K562 (cell line): ENCODE measurements at regions not wholly inside any gene's neighbourhood (a gene's known extent, or its start where the extent isn't known, plus 50 kb on each side); places are given as distances from the start of the nearest gene placed in this dataset.
"Not testable (repeated sequence)": the region's sequence is repeated elsewhere in the genome, so short reads cannot be mapped to it uniquely, and the experiment has no call there.

Experiments used
- BRCA1 ChIP-seq, 2 experiments: fragments of 450-650 bp in 1 of 2; sonication (generic) in 1 of 2; formaldehyde crosslinking in 1 of 2; IDR thresholded peaks; 2 replicates each; pipeline versions ENCODE4 v1.5.0 to v1.6.1; 2017 to 2020; ENCODE audit warnings: mild to moderate bottlenecking in 1 of 2, missing genetic modification reagents in 1 of 2
- MCM2 ChIP-seq: fragments of 450-650 bp; IDR thresholded peaks from 2 replicates; pipeline ENCODE4 v1.6.1; 2017; ENCODE audit warnings: low read depth, mild to moderate bottlenecking
- MCM7 ChIP-seq, 2 experiments: fragments of 450-650 bp; IDR thresholded peaks; 2 replicates each; pipeline ENCODE4 v1.6.1; 2016 to 2018
- PHF8 ChIP-seq: fragments of 200-600 bp; sonication (generic); IDR thresholded peaks from 2 replicates; pipeline ENCODE4 v1.6.1; 2012; ENCODE audit warnings: mixed run types, mild to moderate bottlenecking, inconsistent platforms, low read length, moderate library complexity, borderline replicate concordance
- POLR2AphosphoS5 ChIP-seq: IDR thresholded peaks from 2 replicates; pipeline ENCODE4 v1.6.1; 2011; ENCODE audit warnings: mild to moderate bottlenecking, low read depth, low read length, moderate library complexity; ENCODE audit not compliant: control insufficient read depth, insufficient read depth
- ZBTB26 ChIP-seq: fragments of 450-650 bp; formaldehyde crosslinking; IDR thresholded peaks from 2 replicates; pipeline ENCODE4 v1.4.0; 2022; ENCODE audit warnings: missing genetic modification characterization
- ZHX1 ChIP-seq: fragments of 150-350 bp; conservative IDR thresholded peaks from 2 replicates; pipeline ENCODE4 v1.6.1; 2014; ENCODE audit warnings: low read length

GRCh38 chr9:74090921-74091320 lies 406.2 kb upstream of the RORB start:
- TF ChIP-seq MCM2; POLR2AphosphoS5; ZHX1; MCM7 (IDR thresholded peaks at IDR 0.05); ZBTB26 (CRISPR knock-in tag); BRCA1 (IDR thresholded peaks at IDR 0.05); BRCA1 (CRISPR knock-in tag; IDR thresholded peaks at IDR 0.05); PHF8: not testable (repeated sequence)
